AG09309 (cell line): ENCODE measurements at regions not wholly inside any gene's neighbourhood (a gene's known extent, or its start where the extent isn't known, plus 50 kb on each side); places are given as distances from the start of the nearest gene placed in this dataset.

Experiments
- DNase-seq: peaks from one replicate; pipeline ENCODE4 v3.0.0-alpha.2; 2010; ENCODE audit warnings: low read depth
- H3K4me3 ChIP-seq: 2 replicates; pipeline ENCODE4 v1.5.1; 2011; ENCODE audit warnings: mild to moderate bottlenecking, low read depth, low read length, moderate library complexity; ENCODE audit not compliant: control insufficient read depth
- TF ChIP-seq, protein P1 (sequence below): IDR thresholded peaks from 2 replicates; pipeline ENCODE4 v1.5.1; 2011; ENCODE audit warnings: mild to moderate bottlenecking, low read depth, low read length, inconsistent platforms; ENCODE audit not compliant: insufficient read depth, control insufficient read depth; ENCODE audit errors: missing control alignments

DNA sequence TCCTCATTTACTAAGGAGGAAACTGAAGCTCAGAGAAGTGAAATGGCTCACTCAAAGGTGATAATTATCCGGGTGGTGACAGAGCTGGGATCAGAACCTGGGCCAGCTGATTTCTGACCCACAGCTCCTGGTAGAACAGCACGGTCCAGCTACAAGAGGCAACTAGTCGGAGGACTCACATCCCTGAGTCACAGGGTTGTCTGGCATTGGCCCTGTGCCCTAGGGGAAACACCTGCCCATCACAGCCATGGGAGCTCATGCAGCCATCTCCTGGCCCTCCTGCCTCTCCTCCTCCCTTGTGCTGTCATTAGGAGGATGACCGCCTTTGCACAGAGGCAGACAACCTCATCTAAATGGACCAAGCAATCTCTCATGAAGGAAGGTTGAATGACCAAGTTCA, 115.2 kb upstream of the TSPAN5 start:
- TF ChIP-seq, protein P1, sequence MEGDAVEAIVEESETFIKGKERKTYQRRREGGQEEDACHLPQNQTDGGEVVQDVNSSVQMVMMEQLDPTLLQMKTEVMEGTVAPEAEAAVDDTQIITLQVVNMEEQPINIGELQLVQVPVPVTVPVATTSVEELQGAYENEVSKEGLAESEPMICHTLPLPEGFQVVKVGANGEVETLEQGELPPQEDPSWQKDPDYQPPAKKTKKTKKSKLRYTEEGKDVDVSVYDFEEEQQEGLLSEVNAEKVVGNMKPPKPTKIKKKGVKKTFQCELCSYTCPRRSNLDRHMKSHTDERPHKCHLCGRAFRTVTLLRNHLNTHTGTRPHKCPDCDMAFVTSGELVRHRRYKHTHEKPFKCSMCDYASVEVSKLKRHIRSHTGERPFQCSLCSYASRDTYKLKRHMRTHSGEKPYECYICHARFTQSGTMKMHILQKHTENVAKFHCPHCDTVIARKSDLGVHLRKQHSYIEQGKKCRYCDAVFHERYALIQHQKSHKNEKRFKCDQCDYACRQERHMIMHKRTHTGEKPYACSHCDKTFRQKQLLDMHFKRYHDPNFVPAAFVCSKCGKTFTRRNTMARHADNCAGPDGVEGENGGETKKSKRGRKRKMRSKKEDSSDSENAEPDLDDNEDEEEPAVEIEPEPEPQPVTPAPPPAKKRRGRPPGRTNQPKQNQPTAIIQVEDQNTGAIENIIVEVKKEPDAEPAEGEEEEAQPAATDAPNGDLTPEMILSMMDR: no peak
- H3K4me3 ChIP-seq: no peak overlapping the region
- no peak for DNase-seq

DNA sequence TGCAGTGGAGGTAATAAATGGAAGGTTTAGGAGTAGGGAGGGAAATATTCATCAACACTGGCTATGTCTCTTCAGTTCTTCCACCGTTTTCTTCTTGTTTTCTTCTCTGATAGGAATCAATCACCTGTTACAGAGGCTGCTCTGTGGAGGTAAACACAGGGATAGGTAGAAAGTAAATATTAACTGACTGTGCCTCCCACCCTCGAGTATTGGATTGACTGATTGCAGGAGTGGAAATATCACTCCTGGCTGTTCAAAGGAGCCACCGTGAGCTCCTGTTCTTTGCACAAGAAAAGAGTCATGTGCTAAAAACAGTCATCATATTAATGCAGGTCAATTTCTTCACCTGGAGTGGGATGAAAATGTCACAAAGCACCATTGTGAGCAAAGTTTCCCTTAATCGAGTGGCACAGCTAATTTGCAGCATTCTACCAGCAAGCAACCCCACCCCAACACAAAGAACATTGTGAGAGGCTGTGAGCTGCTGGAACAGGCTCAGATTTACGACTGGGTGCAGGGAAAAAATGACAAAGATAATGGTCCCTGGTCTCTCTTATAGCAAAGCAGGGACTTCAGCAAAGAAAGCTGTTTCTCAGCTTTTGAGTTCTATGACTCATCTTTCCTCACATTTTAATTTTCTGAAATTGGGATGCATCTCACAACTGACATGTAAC, 113.7 kb upstream of the TSPAN5 start:
- TF ChIP-seq, protein P1: no peak
- H3K4me3 ChIP-seq: no peak overlapping the region
- no peak for DNase-seq

DNA sequence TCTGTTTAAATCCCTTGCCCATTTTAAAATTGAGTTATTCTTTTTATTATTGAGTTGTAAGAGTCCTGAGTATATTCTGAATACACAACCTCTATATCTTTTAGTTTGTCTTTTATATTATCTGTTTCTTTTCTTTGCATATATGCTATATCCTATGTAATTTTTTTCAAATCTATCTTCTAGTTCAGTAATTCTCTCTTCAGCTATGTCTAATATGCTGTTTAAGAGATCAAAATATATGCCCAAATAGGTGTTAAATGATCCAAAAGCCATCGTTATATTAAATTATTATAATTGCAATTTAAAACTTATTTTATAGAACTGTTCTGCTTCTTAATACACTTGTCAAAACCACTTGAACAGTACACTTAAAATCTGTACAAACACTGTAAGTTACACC, 107.4 kb upstream of the TSPAN5 start:
- TF ChIP-seq, protein P1: no peak
- no peak overlapping the region for H3K4me3 ChIP-seq
- DNase-seq: no peak

DNA sequence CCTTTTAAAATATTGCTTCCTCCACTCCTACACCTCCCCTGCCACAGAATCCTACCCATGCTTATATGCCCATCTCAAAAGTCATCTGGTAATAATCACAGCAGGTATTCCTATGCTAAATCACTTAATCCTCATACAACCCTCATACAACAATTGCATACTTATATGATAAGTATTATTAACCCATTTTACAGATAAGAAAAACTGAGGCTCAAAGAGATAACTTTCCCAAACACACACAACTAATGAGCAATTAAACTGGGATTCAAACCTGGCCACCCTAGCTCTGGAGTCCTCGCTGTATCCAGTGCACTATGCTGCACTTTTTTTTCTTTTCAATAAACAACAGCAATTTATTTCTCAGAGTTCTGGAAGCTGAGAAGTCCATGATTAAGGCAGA, 99.8 kb upstream of the TSPAN5 start:
- no peak for DNase-seq
- no peak overlapping the region for H3K4me3 ChIP-seq
- TF ChIP-seq, protein P1: no peak

- DNase-seq: no peak
- TF ChIP-seq, protein P1: no peak
- no peak overlapping the region for H3K4me3 ChIP-seq
These were observed 96.3 kb upstream of the TSPAN5 start for GRCh38 chr4:98754736-98755135.

GRCh38 chr4:98749206-98749605, 90.8 kb upstream of the TSPAN5 start:
- H3K4me3 ChIP-seq: no peak overlapping the region
- TF ChIP-seq, protein P1: no peak
- no peak for DNase-seq
